ENCODE measurements at regions not wholly inside any gene's neighbourhood (a gene's known extent, or its start where the extent isn't known, plus 50 kb on each side); places are given as distances from the start of the nearest gene placed in this dataset.
A peak's percentile ranks its signal among the peaks of the same experiment; 100 is the strongest.

DNA sequence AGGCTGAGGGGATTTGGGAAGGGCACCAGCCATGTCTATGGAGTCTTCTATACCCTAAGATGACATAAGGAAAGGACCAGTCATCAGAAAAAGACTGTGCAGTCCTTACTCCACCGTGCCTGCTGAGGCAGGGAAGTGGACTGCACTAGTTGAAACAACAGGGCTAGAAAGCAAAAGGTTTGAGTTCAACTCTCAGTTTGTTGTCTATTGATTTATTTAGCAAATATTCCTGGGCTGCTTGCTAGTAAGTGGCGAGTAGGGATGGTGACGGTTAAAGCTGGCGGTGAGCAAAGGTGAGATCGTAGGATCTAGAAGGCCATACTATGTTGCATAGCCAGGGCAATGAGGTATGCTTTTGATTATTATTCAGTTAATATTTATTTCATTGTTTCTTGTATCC, 110.1 kb downstream of the SMIM20 start:
- no peak overlapping the region for H3K27ac ChIP-seq
- peaks cover 3% of the 10 kb centered on the region for H3K4me1 ChIP-seq
- intact Hi-C loops (cut with DNase I; ENCODE audit: low total_unique reads): no loop called here
- WGBS, 2 donors: 85 to 94% methylated on average over 5 of the region's 5 CpGs
- no peaks in the 10 kb centered on the region for H3K27me3 ChIP-seq
- TF ChIP-seq, protein P1, sequence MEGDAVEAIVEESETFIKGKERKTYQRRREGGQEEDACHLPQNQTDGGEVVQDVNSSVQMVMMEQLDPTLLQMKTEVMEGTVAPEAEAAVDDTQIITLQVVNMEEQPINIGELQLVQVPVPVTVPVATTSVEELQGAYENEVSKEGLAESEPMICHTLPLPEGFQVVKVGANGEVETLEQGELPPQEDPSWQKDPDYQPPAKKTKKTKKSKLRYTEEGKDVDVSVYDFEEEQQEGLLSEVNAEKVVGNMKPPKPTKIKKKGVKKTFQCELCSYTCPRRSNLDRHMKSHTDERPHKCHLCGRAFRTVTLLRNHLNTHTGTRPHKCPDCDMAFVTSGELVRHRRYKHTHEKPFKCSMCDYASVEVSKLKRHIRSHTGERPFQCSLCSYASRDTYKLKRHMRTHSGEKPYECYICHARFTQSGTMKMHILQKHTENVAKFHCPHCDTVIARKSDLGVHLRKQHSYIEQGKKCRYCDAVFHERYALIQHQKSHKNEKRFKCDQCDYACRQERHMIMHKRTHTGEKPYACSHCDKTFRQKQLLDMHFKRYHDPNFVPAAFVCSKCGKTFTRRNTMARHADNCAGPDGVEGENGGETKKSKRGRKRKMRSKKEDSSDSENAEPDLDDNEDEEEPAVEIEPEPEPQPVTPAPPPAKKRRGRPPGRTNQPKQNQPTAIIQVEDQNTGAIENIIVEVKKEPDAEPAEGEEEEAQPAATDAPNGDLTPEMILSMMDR (IDR thresholded peaks at IDR 0.05): no peak
- TF ChIP-seq POLR2A (IDR thresholded peaks at IDR 0.05): no peak
- H3K4me3 ChIP-seq: no peak overlapping the region
- no peak for DNase-seq
- no peaks in the 10 kb centered on the region for H3K36me3 ChIP-seq (ENCODE audit: low read depth, missing control alignments)
- no peaks in the 10 kb centered on the region for H3K9me3 ChIP-seq

DNA sequence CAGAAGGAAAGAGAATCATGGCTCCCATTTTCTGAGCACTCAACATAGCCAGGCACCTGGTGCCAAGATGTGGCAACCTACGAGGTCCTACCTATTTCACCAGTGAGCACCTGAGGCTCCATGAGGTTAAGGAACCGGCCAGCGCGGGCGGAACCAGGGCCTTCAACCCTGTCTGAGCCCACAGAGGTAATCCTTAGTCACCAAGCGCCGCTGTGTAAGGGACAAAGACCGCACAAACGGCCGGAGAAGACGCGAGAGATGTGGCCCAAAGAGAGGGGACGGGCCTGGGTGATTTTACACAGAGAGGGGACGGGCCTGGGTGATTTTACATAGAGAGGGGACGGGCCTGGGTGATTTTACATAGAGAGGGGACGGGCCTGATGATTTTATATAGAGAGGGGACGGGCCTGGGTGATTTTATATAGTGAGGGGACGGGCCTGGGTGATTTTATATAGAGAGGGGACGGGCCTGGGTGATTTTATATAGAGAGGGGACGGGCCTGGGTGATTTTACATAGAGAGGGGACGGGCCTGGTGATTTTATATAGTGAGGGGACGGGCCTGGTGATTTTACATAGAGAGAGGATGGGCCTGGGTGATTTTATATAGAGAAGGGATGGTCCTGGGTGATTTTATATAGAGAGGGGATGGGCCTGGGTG, 114.2 kb downstream of the SMIM20 start:
- H3K36me3 ChIP-seq (ENCODE audit: low read depth, missing control alignments): no peaks in the 10 kb centered on the region
- WGBS, 2 donors: 79 to 80% methylated on average over 22 of the region's 22 CpGs
- H3K9me3 ChIP-seq: no peaks in the 10 kb centered on the region
- H3K4me3 ChIP-seq: peak overlapping the region in 1 of 2 donors; percentile 33
- DNase-seq: no peak
- TF ChIP-seq POLR2A (IDR thresholded peaks at IDR 0.05): no peak
- TF ChIP-seq, protein P1 (IDR thresholded peaks at IDR 0.05): no peak
- intact Hi-C loops (cut with DNase I; ENCODE audit: low total_unique reads): no loop called here
- peaks cover 16% of the 10 kb centered on the region for H3K4me1 ChIP-seq
- H3K27ac ChIP-seq: no peak overlapping the region
- H3K27me3 ChIP-seq: no peaks in the 10 kb centered on the region

DNA sequence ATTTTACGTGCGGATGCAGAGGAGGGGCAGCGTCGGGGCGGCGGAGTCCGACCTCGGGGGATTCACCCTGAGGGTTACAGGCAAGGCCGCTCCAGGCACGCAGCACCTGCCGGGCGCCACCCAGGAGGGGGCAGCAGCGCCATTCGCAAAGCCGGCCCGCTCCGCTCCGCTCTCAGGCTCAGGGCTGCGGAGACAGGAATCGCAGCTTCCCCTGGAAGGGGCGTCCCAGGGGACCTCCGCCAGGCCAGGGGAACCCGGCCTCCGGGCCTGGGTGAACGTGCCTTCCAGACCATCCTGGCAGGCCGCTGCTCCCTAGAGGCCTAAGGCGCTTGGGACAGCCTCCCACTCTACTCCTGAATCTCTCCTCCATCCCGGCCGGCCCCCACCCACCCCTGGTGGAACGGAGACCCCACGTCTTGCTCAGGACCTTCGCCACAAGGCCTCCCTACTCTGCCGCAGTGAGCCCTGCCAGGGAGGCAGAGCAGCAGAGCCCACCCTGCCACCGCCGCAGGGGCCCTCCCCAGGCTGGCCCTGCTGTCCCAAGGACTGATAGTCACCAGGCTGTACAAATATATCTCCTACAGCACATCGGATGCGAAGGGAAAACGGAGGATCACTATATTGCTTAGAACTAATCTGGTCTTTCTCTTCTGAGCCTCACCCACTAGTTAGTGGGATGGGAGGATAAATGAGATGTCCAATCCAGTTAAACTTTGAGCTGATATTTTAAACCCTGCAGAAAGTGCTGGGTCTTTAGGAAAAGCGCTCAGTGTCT, 115.0 kb downstream of the SMIM20 start:
- H3K9me3 ChIP-seq: no peaks in the 10 kb centered on the region
- intact Hi-C loops (cut with DNase I; ENCODE audit: low total_unique reads): no loop called here
- TF ChIP-seq, protein P1 (IDR thresholded peaks at IDR 0.05): peak in 2 of 3 experiments; percentile 55 to 56
- TF ChIP-seq POLR2A (IDR thresholded peaks at IDR 0.05): no peak
- peaks cover 16% of the 10 kb centered on the region for H3K4me1 ChIP-seq
- H3K27ac ChIP-seq: no peak overlapping the region
- peak; percentile 65 for DNase-seq
- WGBS, 2 donors: 22 to 27% methylated on average over 21 to 39 of the region's 39 CpGs
- H3K27me3 ChIP-seq: no peaks in the 10 kb centered on the region
- H3K4me3 ChIP-seq: peak overlapping the region; percentile 27 to 33
- H3K36me3 ChIP-seq (ENCODE audit: low read depth, missing control alignments): no peaks in the 10 kb centered on the region

DNA sequence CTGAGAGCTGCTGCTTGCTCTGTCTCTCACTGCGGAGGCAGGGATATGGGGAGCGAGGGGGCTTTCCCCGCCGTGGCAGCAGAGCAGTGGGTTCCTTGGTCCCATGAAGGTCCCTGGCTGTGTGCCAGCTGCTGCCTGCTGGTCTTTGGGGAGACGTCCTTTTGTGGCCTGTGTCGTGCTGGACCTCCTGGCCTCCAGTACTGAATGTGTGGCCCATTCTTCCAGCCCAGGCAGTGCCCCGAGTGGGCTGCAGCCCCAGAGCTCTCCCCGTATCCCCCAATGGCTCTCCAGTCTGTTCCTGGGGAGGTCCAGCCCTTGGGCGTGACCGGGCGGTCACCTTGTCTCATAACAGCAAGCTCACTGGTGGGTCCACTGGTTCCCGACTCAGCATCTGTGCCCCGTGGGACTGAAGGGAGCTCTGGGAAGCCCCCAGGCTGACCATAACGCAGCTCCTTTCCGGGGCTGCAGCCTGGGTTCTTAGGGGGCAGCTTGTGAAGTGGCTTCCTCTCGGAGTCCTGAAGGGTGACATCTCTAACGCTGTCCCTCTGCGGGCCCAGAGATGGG, 115.6 kb downstream of the SMIM20 start:
- 53% methylated on average over 10 to 18 of the region's 18 CpGs for WGBS, 2 donors
- Histone ChIP-seq H3K4me1 (peaks cover 16% of the 10 kb centered on the region), H3K9me3 (no peaks in the 10 kb centered on the region), H3K36me3 (ENCODE audit: low read depth, missing control alignments) (no peaks in the 10 kb centered on the region), H3K27ac (no peak overlapping the region), H3K27me3 (no peaks in the 10 kb centered on the region), H3K4me3 (no peak overlapping the region)
- TF ChIP-seq, protein P1 (IDR thresholded peaks at IDR 0.05): no peak
- intact Hi-C loops (cut with DNase I; ENCODE audit: low total_unique reads): no loop called here
- DNase-seq: no peak

All from testis (tissue), 2 donors.